Fibroblast of skin of right biceps (primary cell): ENCODE measurements at regions not wholly inside any gene's neighbourhood (a gene's known extent, or its start where the extent isn't known, plus 50 kb on each side); places are given as distances from the start of the nearest gene placed in this dataset.
"Not testable (repeated sequence)": the region's sequence is repeated elsewhere in the genome, so short reads cannot be mapped to it uniquely, and the experiment has no call there.

ENCODE experiments used
- DNase-seq: peaks from one replicate; pipeline ENCODE4 v3.0.0-alpha.2; 2013

DNA sequence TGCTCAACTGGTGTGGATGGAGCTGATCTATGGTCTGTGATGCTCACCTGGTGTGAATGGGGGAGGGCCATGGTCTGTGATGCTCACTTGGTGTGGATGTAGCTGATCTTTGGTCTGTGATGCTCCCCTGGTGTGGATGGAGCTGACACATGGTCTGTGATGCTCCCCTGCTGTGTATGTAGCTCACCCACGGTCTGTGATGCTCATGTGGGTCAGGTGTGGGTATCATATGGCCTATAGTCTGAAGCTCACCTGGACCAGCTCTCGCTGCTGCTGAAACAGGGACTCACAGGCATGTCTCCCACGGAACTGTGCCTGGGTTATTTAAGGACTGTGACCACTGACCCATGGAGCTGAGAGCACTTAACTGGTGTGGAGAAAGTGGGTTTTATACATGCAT lies 109.7 kb downstream of the CRLF2 start:
- no peak for DNase-seq

- DNase-seq: not testable (repeated sequence)
These were observed 110.2 kb downstream of the CRLF2 start for GRCh38 chrX:1102221-1102620.

DNA sequence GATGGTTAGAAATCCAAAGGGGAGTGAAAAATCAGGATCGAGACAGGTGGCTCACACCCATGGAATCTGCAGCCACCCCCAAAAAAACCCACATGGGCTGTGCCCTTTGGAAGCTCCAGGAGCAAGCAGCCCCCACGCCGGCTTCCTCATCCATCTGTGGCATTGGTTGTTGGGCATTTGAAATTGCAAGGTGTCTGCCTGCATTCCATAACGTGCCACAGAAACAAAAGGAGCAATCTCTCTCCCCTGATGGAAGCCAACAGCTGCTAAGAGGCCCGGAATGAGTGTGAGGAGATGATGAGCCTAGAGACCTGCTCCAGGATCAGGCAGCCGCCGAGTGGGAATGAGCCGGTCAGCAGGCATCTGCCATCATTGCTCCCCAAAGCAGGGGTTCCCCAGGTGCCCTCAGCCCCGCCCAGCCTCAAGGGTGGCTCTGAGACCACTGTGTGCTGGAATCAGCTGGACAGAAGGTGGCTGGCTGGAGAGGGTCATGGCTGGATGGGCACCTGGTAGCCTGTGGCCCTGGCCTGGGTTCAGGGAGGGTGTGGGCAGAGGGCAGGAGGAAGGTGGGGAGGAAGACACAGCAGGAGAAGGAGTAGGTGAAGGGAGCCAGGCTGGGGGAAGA lies 113.2 kb downstream of the CRLF2 start:
- DNase-seq: no peak

DNA sequence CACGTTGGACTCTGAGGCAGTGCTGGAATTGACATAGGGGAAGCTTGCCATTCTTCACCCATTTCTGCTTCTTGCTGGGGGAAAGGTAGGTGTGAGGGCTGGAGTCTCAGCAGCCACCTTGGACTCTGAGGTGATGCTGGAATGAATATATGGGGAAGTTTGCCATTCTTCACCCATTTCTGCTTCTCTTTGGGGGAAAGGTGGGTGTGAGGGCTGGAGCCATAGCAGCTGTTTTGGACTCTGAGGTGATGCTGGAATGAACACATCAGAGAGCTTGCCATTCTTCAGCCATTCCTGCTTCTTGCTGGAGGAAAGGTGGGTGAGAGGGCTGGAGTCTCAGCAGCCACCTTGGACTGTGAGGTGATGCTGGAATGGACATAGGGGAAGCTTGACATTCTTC lies 115.1 kb downstream of the CRLF2 start:
- DNase-seq: no peak

DNA sequence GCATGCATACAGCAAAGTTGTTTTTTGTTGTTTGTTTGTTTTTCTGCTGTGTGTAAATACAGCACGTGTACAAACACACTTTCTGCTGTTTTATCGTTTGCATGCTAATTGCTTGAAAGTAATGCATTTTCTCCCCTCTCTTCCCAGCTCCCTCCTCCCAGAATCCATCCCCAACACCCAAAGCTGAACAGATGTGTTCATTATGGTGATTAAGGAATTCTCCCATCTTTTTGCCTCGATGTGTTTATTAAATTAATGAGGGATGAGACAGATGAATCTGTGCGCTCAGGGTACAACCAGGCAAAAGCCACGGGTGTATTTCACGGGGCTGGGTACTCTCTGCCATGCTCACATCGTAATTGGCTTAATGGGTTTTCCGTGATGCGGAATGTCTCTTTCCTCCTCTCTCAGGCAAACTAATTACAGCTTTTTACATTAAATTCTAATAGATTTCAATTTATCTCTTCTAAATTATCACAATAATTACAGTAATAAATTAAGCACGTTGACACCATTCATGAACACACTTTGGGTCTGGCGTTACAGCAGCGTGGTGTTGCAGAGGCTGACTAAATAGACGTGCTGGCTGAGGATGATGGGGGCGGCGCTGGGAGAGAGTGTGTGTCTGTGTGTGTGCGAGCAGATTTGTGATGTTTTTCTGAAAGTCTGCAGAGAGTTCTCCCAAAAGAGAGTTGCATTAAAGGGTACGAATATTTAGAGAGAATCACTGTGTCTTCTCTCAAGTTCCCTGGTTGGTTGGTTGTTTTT lies 117.7 kb downstream of the CRLF2 start:
- no peak for DNase-seq

- DNase-seq: no peak
These were observed 118.6 kb downstream of the CRLF2 start for GRCh38 chrX:1093586-1094421.

DNA sequence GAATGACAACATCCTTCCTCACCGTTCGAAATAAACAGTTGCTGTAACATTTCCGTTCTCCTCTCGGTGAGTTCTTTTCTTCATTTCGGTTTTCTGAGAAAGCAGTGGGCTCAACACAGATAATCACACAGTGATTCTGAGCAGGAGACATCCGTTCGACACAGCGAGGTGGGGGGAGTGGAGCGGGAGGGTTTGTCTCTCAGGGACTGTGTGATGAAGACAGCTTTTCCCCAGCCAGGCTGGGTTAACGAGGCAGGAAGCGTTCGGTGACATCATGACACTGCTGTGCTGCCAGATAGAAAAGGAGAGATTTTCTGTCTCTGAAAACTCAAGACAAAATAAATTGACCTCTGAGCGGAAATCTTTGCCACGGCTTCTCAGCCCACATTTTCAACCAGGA lies 119.3 kb downstream of the CRLF2 start:
- no peak for DNase-seq

DNA sequence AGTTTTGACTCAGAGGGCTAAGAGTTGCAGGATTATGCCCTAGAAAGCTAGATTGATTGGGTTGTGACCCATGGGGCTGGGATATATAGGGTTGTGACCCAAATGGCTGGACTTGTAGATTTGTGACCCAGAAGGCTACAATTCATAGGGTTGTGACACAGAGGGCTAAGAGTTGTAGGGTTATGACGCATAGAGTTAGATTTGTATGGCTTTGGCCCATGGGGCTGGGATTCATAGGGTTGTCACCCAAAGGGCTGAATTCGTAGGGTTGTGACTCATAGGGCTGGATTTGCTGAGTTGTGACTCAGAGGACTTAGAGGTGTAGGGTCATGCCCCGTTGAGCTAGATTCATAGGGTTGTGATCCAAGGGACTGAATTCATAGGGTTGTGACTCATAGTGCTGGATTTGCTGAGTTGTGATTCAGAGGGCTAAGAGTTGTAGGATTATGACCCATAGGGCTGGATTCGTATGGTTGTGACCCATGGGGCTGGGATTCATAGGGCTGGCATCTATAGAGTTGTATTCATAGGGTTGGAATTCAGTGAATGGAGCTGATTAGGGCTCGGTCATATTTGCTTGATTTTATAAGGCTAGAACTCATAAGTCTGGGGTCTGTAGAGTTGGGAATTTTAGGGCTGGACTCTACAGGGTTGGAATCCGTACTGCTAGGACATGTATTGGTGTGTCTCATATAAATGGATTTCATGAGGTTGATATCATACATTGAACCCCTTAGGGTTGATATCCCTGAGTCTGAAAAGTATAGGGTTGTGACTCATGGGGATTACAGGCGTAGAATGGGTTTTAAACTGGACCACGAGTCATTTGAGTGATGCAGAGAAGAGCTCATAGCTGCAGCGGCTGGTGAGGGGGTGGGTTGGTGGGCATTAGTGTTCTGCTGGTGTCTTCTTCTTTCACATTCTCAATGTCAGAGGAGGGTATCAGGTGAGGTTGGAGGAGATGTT lies 125.7 kb downstream of the CRLF2 start:
- DNase-seq: peak; percentile 64

DNA sequence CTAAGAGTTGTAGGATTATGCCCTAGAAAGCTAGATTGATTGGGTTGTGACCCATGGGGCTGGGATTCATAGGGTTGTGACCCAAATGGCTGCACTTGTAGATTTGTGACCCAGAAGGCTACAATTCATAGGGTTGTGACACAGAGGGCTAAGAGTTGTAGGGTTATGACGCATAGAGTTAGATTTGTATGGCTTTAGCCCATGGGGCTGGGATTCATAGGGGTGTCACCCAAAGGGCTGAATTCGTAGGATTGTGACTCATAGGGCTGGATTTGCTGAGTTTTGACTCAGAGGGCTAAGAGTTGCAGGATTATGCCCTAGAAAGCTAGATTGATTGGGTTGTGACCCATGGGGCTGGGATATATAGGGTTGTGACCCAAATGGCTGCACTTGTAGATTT lies 126.6 kb downstream of the CRLF2 start:
- DNase-seq: not testable (repeated sequence)

- DNase-seq: no peak
These were observed 127.8 kb downstream of the CRLF2 start for GRCh38 chrX:1084689-1085088.

DNA sequence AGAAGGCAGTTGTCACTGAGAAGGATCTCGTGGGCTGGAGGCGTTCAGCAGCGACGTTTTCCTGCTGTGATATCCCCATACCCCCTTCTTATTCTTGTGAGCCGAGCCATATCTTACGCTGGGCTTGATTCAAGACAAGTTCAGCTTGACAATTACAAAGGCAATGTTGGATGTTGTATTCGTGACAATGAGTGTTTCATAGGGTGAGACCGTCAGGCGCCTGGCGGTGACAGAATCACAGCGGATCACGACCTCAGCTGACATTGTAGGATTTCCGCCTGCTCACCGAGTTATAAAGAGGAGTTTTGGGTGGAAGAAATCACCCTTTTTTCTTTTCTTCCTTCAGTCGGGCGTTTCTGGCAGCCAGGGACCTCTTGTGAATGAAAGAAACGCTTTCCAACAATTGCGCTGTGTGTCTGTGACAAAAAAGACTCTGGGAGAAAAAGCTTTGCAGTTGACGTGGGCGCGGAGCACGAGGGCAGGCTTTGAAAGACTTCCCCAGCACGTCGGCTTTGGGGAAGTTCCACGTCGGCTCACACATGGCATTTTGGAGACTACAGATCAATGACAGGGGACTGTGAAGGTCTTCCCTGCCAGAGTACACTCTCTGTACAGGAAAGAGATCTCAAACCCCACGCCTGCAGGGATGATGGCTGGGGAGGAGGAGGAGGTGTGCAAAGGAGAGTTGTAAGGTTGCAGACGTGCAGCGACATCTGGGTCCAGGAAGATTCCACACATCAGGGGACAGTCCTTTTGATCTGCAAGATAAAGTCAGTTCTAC lies 135.4 kb downstream of the CRLF2 start:
- DNase-seq: no peak

DNA sequence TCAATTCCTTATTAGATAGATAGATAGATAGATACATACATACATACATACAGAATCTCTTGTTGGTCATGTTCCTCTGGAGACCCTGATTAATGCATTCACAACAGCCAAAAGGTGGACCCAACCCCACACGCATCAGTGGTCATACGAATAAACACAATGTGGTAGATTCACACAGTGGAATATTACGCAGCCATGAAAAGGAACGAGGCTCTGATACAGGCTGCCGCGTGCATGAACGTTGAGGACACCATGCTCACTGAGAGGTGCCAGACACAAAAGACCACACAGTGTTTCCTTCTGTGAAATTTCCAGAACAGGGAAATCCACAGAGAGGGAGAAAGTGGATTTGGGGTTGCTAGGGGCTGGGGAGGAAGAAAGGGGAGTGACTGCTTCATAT lies 136.7 kb downstream of the CRLF2 start:
- no peak for DNase-seq

GRCh38 chrX:1075156-1075555 lies 137.3 kb downstream of the CRLF2 start:
- no peak for DNase-seq

DNA sequence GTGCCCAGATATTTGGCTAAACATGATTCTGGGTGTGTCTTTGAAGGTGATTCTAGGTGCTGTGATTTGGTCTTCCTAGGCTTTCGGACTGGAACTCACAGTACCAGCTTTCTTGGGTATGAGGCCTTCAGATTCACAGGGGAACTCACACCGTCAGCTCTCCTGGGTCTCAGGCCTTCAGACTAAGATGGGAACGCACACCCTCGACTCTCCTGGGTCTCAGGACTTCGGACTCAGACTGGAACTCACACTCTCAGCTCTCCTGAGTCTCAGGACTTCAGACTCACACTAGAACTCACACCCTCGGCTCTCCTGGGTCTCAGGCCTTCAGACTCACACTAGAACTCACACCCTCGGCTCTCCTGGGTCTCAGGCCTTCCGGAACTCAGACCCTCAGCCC lies 137.7 kb downstream of the CRLF2 start:
- DNase-seq: no peak

GRCh38 chrX:1074172-1074571 lies 138.3 kb downstream of the CRLF2 start:
- no peak for DNase-seq

- no peak for DNase-seq
These were observed 139.6 kb downstream of the CRLF2 start for GRCh38 chrX:1072637-1073377.

DNA sequence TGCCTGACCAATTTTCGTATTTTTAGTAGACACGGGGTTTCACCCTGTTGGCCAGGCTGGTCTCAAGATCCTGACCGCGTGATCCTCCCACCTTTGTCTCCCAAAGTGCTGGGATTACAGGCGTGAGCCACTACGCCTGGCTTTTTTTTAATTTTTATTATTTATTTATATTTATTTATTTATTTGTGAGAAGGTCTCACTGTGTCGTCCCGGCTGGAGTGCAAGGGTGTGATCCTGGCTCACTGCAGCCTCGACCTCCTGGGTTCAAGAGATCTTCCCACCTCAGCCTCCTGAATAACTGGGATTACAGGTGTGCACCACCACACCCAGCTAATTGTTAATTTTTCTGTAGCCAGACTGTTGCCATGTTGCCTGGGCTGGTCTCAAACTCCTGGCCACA lies 141.1 kb downstream of the CRLF2 start:
- no peak for DNase-seq

- DNase-seq: no peak
These were observed 150.1 kb downstream of the CRLF2 start for GRCh38 chrX:1062351-1062750.

GRCh38 chrX:1060562-1060960 lies 151.9 kb downstream of the CRLF2 start:
- DNase-seq: no peak

DNA sequence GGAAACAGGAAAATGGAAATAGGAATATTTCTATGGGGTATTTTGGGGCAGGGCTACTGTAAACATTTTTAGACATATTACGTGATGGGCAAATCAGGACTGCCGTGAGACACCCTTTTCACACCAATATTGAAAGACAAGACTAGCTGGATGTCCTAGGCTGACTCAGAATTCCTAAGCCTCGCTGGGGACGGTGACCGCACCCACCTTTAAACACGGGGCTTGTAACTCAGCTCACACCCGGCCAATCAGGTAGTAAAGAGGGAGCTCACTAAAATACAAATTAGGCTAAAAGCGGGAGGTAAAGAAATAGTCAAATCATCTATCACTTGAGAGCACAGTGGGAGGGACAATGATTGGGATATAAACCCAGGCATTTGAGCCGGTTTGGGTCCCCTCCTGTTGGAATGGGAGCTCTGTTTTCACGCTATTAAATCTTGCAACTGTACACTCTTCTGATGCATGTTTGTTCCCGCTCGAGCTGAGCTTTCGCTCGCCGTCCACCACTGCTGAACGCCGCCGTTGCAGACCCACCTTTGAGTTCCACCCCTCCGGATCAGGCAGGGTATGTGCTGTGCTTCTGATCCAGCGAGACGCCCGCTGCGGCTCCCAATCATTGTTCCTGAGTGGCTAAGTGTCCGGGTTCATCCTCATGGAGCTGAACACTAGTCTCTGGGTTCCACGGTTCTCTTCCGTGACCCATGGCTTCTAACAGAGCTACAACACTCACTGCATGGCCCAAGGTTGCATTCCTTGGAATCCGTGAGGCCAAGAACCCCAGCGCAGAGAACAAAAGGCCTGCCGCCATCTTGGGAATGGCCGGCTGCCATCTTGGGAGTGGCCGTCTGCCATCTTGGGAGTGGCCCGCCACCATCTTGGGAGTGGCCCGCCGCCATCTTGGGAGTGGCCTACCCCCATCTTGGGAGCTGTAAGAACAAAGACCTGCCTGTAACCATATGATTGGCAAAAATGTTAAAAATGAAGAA lies 152.6 kb downstream of the CRLF2 start:
- DNase-seq: no peak
